Neuronal stem cell (in vitro differentiated cells): ENCODE measurements at regions not wholly inside any gene's neighbourhood (a gene's known extent, or its start where the extent isn't known, plus 50 kb on each side); places are given as distances from the start of the nearest gene placed in this dataset.

Source experiments
- DNase-seq: peaks from one replicate; pipeline ENCODE4 v3.0.0-alpha.2; 2013; ENCODE audit warnings: low spot score
- H2AFZ ChIP-seq: one replicate; pipeline ENCODE4 v1.6.1; 2013; ENCODE audit warnings: mild to moderate bottlenecking, low read length, inconsistent platforms
- H2AK5ac ChIP-seq: 2 replicates; pipeline ENCODE4 v1.6.1; 2013; ENCODE audit warnings: low read depth, mild to moderate bottlenecking, inconsistent platforms, low read length, moderate library complexity, mixed read lengths
- H2BK120ac ChIP-seq: 2 replicates; pipeline ENCODE4 v1.6.1; 2013; ENCODE audit warnings: low read depth, mild to moderate bottlenecking, inconsistent platforms, low read length, moderate library complexity, mixed read lengths
- H2BK12ac ChIP-seq: one replicate; pipeline ENCODE4 v1.6.1; 2013; ENCODE audit warnings: low read length, inconsistent platforms
- H2BK15ac ChIP-seq: 2 replicates; pipeline ENCODE4 v1.6.1; 2013; ENCODE audit warnings: mild to moderate bottlenecking, low read length, inconsistent platforms, mixed read lengths
- H2BK5ac ChIP-seq: one replicate; pipeline ENCODE4 v1.6.1; 2013; ENCODE audit warnings: inconsistent platforms, mild to moderate bottlenecking, low read length, moderate library complexity
- H3K14ac ChIP-seq: one replicate; pipeline ENCODE4 v1.6.1; 2013; ENCODE audit warnings: low read length, inconsistent platforms
- H3K18ac ChIP-seq: 2 replicates; pipeline ENCODE4 v1.6.1; 2013; ENCODE audit warnings: low read length, inconsistent platforms
- H3K23ac ChIP-seq: 2 replicates; pipeline ENCODE4 v1.6.1; 2013; ENCODE audit warnings: low read depth, mild to moderate bottlenecking, mixed read lengths, low read length, inconsistent platforms; ENCODE audit not compliant: poor library complexity
- H3K27ac ChIP-seq: replicated peaks from 3 replicates; pipeline ENCODE4 v1.5.1; 2013; ENCODE audit warnings: low read length, inconsistent platforms
- H3K27me3 ChIP-seq, 3 experiments: 2 replicates each; pipeline ENCODE4 v1.6.1; 2013; ENCODE audit warnings: low read length in 3 of 3, mild to moderate bottlenecking in 2 of 3, inconsistent platforms in 1 of 3, low read depth in 1 of 3, mixed read lengths in 1 of 3, moderate library complexity in 1 of 3; ENCODE audit not compliant: control insufficient read depth in 3 of 3, insufficient read depth in 3 of 3
- H3K36me3 ChIP-seq, 2 donors: replicated peaks in 1 of 2; 2 replicates each; pipeline ENCODE4 v1.6.1; 2013; ENCODE audit warnings: low read length in 2 of 2; ENCODE audit not compliant: control insufficient read depth in 2 of 2, insufficient read depth in 2 of 2
- H3K4ac ChIP-seq: 2 replicates; pipeline ENCODE4 v1.6.1; 2013; ENCODE audit warnings: inconsistent platforms, mild to moderate bottlenecking, low read length, moderate library complexity
- H3K4me1 ChIP-seq, 2 donors: 1 replicate in 1 of 2; 2 replicates in 1 of 2; pipeline ENCODE4 v1.6.1; 2013; ENCODE audit warnings: low read length in 2 of 2, low read depth in 1 of 2; ENCODE audit not compliant: control insufficient read depth in 2 of 2, insufficient read depth in 1 of 2
- H3K4me2 ChIP-seq: one replicate; pipeline ENCODE4 v1.6.1; 2013; ENCODE audit warnings: mild to moderate bottlenecking, low read length, inconsistent platforms; ENCODE audit not compliant: insufficient read depth, poor library complexity, severe bottlenecking
- H3K4me3 ChIP-seq, 2 donors: 2 replicates each; pipeline ENCODE4 v1.5.1; 2013; ENCODE audit warnings: low read length in 2 of 2, mild to moderate bottlenecking in 2 of 2, inconsistent platforms in 1 of 2, moderate library complexity in 1 of 2
- H3K79me1 ChIP-seq: one replicate; pipeline ENCODE4 v1.6.1; 2013; ENCODE audit warnings: low read depth, mild to moderate bottlenecking, inconsistent platforms, low read length, moderate library complexity
- H3K9ac ChIP-seq: one replicate; pipeline ENCODE4 v1.6.1; 2013; ENCODE audit warnings: mild to moderate bottlenecking, low read depth, low read length, inconsistent platforms; ENCODE audit not compliant: poor library complexity
- H3K9me3 ChIP-seq, 2 donors: replicated peaks in 1 of 2; 2 replicates each; pipeline versions ENCODE3 to v1.6.1; 2013; ENCODE audit warnings: low read length in 2 of 2, mild to moderate bottlenecking in 2 of 2, inconsistent platforms in 1 of 2, low read depth in 1 of 2, mixed read lengths in 1 of 2, moderate library complexity in 1 of 2; ENCODE audit not compliant: control insufficient read depth in 2 of 2, insufficient read depth in 1 of 2
- H4K8ac ChIP-seq: one replicate; pipeline ENCODE4 v1.6.1; 2013; ENCODE audit warnings: low read depth, mild to moderate bottlenecking, inconsistent platforms, low read length, moderate library complexity
- H4K91ac ChIP-seq: one replicate; pipeline ENCODE4 v1.6.1; 2013; ENCODE audit warnings: low read length, low read depth, mild to moderate bottlenecking, inconsistent platforms; ENCODE audit not compliant: poor library complexity
- WGBS, 2 donors: extraction: QIAGEN DNeasy Blood & Tissue Kit; methylation state at CpG; one replicate each; pipeline ENCODE4 v1.1.7; 2013; ENCODE audit warnings: missing lambda C conversion rate in 2 of 2, mixed read lengths in 1 of 2; ENCODE audit not compliant: insufficient read length in 2 of 2, insufficient replicate concordance in 1 of 2; ENCODE audit errors: extremely low coverage in 2 of 2; 5-methylcytosine and 5-hydroxymethylcytosine counted together

DNA sequence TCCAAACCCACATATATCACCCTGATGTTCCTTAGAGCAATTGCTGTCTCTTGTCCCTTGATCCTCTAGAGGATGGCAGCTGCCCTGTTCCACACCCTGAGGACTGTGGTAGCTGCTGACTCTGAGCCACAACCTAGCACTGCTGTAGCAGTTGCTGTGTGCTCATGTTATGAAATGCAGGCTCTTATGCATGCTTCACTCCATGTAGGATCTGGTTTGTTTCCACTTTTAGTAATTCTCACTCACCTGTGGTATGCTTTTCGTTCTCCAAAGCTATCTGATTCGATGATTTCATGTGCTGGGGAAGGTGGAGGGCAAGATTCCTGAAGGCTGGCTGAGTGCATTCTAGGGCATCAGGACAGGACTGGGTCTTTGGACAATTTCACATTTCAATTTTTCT lies 649.0 kb upstream of the RAB6C start:
- Histone ChIP-seq H4K8ac (no peak overlapping the region), H3K9me3 (no peaks in the 10 kb centered on the region), H2BK120ac (no peak overlapping the region), H3K27ac (no peak overlapping the region), H2BK5ac (no peak overlapping the region), H3K36me3 (no peaks in the 10 kb centered on the region), H3K79me1 (no peaks in the 10 kb centered on the region), H3K27me3 (no peaks in the 10 kb centered on the region), H2AFZ (no peak overlapping the region), H3K4ac (no peak overlapping the region), H2BK15ac (no peak overlapping the region), H2BK12ac (no peak overlapping the region), H3K9ac (no peak overlapping the region), H4K91ac (no peak overlapping the region), H3K18ac (no peak overlapping the region), H3K4me3 (no peak overlapping the region), H3K4me2 (no peak overlapping the region), H2AK5ac (no peak overlapping the region), H3K4me1 (peaks cover 0 to 2% of the 10 kb centered on the region in 2 donors), H3K23ac (no peak overlapping the region), H3K14ac (no peak overlapping the region)
- WGBS, 2 donors, result no CpG with 5 or more reads among the region's 2 CpGs
- DNase-seq, result no peak

DNA sequence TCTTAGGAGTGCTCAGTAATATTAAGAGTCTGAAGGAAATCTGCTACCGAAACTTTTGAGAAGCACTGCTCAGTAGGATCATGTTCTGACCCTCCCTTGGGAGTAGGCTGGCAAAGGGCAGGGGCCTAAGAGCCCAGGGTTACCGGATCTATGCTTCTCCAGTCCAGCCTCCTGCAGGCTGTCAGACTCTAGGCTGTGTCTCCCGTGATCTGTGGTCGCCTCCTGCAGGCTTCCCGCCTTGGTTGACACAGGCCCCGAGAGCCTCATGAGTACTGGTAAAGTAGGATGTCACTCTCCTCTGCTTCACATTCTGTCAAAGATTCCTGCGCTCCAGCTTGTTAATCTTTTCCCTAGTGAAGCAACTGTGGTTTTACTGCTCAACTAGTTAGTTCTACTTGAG lies 647.8 kb upstream of the RAB6C start:
- Histone ChIP-seq H3K23ac (no peak overlapping the region), H3K9me3 (no peaks in the 10 kb centered on the region), H3K36me3 (no peaks in the 10 kb centered on the region), H2BK12ac (no peak overlapping the region), H3K27me3 (no peaks in the 10 kb centered on the region), H4K8ac (no peak overlapping the region), H3K4me3 (no peak overlapping the region), H3K79me1 (no peaks in the 10 kb centered on the region), H2BK120ac (no peak overlapping the region), H2BK15ac (no peak overlapping the region), H3K4me2 (no peak overlapping the region), H3K14ac (no peak overlapping the region), H3K27ac (no peak overlapping the region), H3K18ac (no peak overlapping the region), H4K91ac (no peak overlapping the region), H2AK5ac (no peak overlapping the region), H2AFZ (no peak overlapping the region), H2BK5ac (no peak overlapping the region), H3K9ac (no peak overlapping the region), H3K4ac (no peak overlapping the region), H3K4me1 (peaks cover 0 to 2% of the 10 kb centered on the region in 2 donors)
- whole genome bisulfite sequencing, 2 donors, result no CpG with 5 or more reads among the region's 7 CpGs
- DNase-seq, result no peak

DNA sequence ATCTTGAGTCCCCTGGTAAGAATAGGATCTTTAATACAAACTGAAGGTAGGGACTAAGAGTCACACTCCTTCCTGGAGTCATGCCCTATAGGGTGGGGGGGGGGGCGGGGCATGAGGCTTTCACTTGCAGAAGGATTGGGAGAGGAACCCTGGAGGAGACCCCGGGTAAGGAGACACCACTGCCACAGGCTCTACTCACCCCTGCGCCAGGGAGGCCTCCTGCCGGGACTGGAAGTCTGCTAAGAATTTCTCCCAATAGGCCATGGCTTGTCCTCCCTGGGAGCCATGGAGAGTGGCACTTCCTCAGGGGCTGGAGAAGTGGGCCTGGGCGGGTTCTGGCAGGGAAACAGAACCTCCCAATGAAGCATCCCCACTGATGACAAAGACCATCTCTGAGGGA lies 645.3 kb upstream of the RAB6C start:
- no peak overlapping the region for H2AK5ac ChIP-seq
- H3K18ac ChIP-seq, result no peak overlapping the region
- no CpG with 5 or more reads among the region's 5 CpGs for whole genome bisulfite sequencing, 2 donors
- no peak overlapping the region for H3K4me2 ChIP-seq
- no peaks in the 10 kb centered on the region for H3K79me1 ChIP-seq
- no peak overlapping the region for H2BK15ac ChIP-seq
- H3K14ac ChIP-seq, result no peak overlapping the region
- no peak overlapping the region for H3K4ac ChIP-seq
- H2BK12ac ChIP-seq, result no peak overlapping the region
- no peak overlapping the region for H3K23ac ChIP-seq
- no peaks in the 10 kb centered on the region for H3K36me3 ChIP-seq
- no peak overlapping the region for H4K8ac ChIP-seq
- H3K4me1 ChIP-seq, result peaks cover 0 to 2% of the 10 kb centered on the region in 2 donors
- no peaks in the 10 kb centered on the region for H3K9me3 ChIP-seq
- H3K27ac ChIP-seq, result no peak overlapping the region
- no peak for DNase-seq
- H2BK5ac ChIP-seq, result no peak overlapping the region
- H2AFZ ChIP-seq, result no peak overlapping the region
- H3K27me3 ChIP-seq, result no peaks in the 10 kb centered on the region
- no peak overlapping the region for H2BK120ac ChIP-seq
- no peak overlapping the region for H3K9ac ChIP-seq
- H4K91ac ChIP-seq, result no peak overlapping the region
- H3K4me3 ChIP-seq, result no peak overlapping the region

DNA sequence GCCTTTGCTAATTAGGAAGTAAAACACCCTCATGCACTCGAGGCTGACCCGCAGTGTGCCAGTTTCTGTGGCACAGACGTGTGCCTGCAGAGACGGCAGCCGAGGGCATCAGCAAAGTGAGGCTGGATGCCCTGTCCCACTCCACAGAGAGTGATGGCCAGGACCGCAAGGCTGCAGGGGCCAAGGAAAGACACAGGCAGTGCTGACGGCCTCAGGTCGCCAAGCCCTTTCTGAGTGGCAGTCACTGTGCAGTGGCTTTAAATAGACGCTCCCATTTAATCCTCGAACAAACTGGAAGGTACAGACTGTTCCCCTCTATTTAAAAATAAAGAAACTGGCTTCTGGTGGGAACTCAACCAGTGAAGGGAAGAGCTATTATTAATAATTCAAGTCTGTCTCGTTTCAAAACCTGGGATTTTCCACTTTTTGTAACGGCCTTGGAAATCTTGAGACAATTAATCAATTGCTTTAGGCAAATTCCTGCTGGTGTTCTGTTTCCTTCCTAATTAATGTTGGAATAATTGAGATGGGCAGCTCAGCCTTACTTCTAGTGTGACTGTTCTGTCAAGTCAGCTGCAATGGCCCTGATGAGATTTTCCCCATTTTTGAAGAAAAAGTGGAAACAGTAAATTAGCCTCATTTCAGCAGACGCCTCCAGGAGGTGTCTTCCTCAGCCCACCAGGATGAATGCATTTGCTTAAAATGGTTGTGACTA lies 644.6 kb upstream of the RAB6C start:
- no peak overlapping the region for H3K9ac ChIP-seq
- H3K14ac ChIP-seq, result no peak overlapping the region
- H4K8ac ChIP-seq, result no peak overlapping the region

More for the DNA sequence above, 644.6 kb upstream of the RAB6C start:
- Histone ChIP-seq H3K18ac (no peak overlapping the region), H2BK5ac (no peak overlapping the region), H2BK12ac (no peak overlapping the region), H3K27ac (no peak overlapping the region), H3K27me3 (no peaks in the 10 kb centered on the region), H3K36me3 (no peaks in the 10 kb centered on the region), H3K4me1 (peaks cover 0 to 2% of the 10 kb centered on the region in 2 donors), H2BK120ac (no peak overlapping the region), H3K4me3 (no peak overlapping the region), H3K9me3 (no peaks in the 10 kb centered on the region), H4K91ac (no peak overlapping the region), H3K4ac (no peak overlapping the region), H2AFZ (no peak overlapping the region), H2BK15ac (no peak overlapping the region), H2AK5ac (no peak overlapping the region), H3K23ac (no peak overlapping the region), H3K79me1 (no peaks in the 10 kb centered on the region), H3K4me2 (no peak overlapping the region)
- DNase-seq, result no peak
- WGBS, 2 donors, result no CpG with 5 or more reads among the region's 13 CpGs
